GM12864 (cell line): ENCODE measurements at regions not wholly inside any gene's neighbourhood (a gene's known extent, or its start where the extent isn't known, plus 50 kb on each side); places are given as distances from the start of the nearest gene placed in this dataset.

Experiments used
- DNase-seq: peaks from one replicate; pipeline ENCODE4 v3.0.0-alpha.2; 2011; ENCODE audit warnings: low read depth
- H3K4me3 ChIP-seq: 2 replicates; pipeline ENCODE4 v1.5.1; 2011; ENCODE audit warnings: mild to moderate bottlenecking, low read depth, low read length, control low read depth
- TF ChIP-seq, protein P1 (sequence below): IDR thresholded peaks from 2 replicates; pipeline ENCODE4 v1.5.1; 2011; ENCODE audit warnings: low read depth, mild to moderate bottlenecking, moderate library complexity, low read length, control low read depth, inconsistent platforms; ENCODE audit errors: missing control alignments

DNA sequence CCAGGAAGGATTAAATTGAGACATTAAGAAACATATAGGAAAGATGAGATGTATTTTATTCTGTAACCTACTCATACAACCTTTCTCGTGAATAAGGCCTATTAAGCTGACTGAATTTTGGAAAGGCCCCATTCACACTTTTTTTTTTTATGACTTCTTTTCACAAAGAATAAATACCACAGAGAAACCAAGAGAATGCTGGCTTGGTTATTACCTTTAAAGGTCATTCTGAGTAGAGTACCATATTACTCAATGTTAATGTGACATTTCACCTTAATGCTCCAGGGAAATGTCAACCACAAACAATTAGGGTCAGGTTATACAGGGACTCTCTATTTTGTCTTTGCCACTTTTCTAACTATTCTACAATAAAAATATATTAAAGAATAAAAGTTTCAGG lies 204.9 kb upstream of the PTCHD4 start:
- DNase-seq = no peak
- TF ChIP-seq, protein P1, sequence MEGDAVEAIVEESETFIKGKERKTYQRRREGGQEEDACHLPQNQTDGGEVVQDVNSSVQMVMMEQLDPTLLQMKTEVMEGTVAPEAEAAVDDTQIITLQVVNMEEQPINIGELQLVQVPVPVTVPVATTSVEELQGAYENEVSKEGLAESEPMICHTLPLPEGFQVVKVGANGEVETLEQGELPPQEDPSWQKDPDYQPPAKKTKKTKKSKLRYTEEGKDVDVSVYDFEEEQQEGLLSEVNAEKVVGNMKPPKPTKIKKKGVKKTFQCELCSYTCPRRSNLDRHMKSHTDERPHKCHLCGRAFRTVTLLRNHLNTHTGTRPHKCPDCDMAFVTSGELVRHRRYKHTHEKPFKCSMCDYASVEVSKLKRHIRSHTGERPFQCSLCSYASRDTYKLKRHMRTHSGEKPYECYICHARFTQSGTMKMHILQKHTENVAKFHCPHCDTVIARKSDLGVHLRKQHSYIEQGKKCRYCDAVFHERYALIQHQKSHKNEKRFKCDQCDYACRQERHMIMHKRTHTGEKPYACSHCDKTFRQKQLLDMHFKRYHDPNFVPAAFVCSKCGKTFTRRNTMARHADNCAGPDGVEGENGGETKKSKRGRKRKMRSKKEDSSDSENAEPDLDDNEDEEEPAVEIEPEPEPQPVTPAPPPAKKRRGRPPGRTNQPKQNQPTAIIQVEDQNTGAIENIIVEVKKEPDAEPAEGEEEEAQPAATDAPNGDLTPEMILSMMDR = no peak
- H3K4me3 ChIP-seq = no peak overlapping the region

DNA sequence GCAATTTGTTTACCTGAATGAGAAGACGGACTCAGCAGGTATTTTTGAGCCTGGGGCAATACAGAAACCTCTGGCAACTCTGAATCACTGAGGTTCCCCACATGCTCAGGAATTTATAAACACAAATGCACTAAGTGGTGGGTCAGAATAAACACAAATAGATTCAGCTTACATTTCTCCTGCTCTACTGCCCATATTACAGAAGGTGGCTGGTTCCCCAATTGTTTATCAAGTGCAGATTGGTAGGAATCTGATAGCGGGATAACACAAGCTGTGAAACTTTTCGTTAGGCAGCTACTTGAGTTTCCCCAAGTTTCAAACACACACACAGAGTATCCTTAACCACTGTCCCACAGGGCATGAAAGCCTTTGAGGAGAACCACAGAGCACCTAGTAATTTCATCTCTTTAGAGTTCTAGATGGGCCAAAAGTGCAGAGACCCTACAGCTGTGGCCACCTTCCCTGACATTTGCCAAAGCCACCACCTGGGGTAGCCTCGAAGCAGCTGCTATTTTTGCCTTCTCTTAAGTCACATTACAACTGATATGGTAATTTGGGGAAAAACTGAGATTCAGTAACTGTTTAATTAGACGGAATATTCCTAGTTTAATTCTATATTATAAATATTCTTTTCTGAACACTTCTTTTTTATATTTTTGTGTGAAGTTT lies 204.2 kb upstream of the PTCHD4 start:
- H3K4me3 ChIP-seq = no peak overlapping the region
- no peak for DNase-seq
- TF ChIP-seq, protein P1 = no peak

DNA sequence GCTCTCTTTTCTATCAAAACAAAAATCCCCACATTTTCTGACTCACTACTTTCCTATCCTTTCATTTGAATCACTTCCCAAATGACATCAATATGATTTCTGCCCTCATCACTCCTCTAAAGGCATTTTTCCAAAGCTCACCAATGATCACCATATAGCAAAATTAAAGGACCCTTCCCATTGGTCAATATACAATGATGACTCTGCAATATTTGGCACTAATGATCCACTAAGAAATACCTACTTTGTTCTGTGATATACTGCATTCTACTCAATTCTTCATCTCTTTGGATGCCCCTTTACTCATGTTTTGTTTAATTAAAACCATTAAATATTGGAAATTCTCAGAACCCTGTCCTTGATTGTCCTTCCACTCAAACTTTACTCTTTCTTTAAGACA lies 200.3 kb upstream of the PTCHD4 start:
- TF ChIP-seq, protein P1 = no peak
- DNase-seq = no peak
- no peak overlapping the region for H3K4me3 ChIP-seq

DNA sequence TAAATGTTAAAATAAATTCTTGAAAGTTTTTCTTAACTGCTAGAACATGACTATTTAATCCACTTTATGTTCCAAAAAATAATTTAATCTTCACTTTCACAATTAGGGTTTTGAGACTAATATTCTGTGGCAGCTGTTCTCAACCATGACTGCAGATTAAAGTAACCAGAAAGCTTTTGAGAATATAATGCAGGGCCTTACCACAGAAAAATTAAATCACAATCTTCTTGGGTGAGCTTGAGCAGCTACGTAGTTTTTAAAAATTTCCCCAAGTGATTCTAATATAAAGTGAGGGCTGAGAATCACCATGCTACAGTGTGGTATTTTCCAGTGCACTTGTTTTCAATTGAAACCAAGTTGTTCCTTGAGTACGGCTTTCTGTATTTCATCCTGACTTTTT lies 196.6 kb upstream of the PTCHD4 start:
- DNase-seq = no peak
- TF ChIP-seq, protein P1 = no peak
- no peak overlapping the region for H3K4me3 ChIP-seq

DNA sequence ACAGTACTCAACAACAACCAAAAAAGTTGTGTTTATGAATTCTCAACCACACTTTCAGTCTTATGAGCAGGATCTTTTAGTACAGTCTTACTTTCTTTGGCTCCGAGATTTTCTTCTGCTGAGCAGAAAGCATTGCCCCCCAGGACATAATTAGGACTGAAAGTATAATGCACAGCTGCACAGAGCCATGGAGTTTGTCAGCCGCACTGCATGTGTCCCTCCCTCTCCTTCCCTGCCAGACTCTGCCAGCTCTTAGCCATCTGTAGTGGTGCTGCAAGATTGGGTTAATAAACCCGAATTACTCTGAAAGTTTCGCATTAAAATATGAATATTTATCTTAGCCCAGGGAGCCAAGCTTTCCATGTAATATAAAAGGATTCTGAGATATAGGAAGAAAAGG lies 179.6 kb upstream of the PTCHD4 start:
- DNase-seq = no peak

DNA sequence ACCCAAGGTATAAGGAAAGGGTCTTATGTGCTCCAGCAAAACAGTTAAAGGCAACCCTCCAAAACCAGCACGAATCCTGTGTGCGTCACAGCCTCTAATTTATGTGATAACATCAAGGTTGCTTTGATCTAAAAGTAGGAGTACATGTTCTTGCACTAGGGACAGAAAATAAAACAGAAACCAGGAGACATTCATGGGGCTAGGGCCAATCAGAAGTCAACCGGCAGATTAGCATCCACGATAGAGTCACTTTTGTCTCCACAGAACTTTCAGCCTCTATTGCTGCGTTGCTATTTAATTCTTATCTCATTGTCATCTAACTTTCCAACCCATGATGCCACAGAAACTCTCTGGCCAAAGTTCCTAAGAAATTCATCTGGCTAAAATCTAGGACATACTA lies 178.8 kb upstream of the PTCHD4 start:
- no peak for DNase-seq
- TF ChIP-seq, protein P1 = no peak
- H3K4me3 ChIP-seq = no peak overlapping the region

More for the DNA sequence above, 179.6 kb upstream of the PTCHD4 start:
- TF ChIP-seq, protein P1 = no peak
- H3K4me3 ChIP-seq = no peak overlapping the region

DNA sequence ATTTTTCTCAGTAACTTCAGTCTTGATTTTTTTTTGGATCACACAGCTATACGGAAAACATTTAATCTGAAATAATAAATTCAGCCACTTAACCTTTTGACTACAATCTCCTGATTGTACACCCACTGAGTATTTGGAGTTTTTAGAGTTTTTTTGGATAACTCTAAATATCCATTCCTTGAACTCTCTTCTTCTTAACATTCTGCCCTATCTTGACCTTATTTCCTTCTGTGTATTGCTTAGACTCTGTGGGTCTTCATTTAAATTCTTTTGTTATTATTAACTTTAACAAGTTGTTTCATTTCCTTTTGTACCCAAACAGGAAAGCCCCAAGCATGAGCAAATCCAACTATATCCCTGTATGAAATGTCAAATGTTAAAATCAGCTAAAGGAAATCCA lies 170.2 kb upstream of the PTCHD4 start:
- TF ChIP-seq, protein P1 = no peak
- DNase-seq = no peak
- no peak overlapping the region for H3K4me3 ChIP-seq
